Loucy (cell line): ENCODE measurements at regions not wholly inside any gene's neighbourhood (a gene's known extent, or its start where the extent isn't known, plus 50 kb on each side); places are given as distances from the start of the nearest gene placed in this dataset.

Source experiments
- EZH2phosphoT487 ChIP-seq: fragments of 200-600 bp; IDR thresholded peaks from 2 replicates; pipeline ENCODE4 v1.6.1; 2018; ENCODE audit warnings: antibody characterized with exemption, mild to moderate bottlenecking, moderate library complexity, borderline replicate concordance
- TF ChIP-seq, protein P1 (sequence below): fragments of 200-600 bp; sonication (generic); conservative IDR thresholded peaks from 2 replicates; pipeline ENCODE4 v1.5.1; 2014; ENCODE audit warnings: mild to moderate bottlenecking, antibody characterized with exemption, low read length

DNA sequence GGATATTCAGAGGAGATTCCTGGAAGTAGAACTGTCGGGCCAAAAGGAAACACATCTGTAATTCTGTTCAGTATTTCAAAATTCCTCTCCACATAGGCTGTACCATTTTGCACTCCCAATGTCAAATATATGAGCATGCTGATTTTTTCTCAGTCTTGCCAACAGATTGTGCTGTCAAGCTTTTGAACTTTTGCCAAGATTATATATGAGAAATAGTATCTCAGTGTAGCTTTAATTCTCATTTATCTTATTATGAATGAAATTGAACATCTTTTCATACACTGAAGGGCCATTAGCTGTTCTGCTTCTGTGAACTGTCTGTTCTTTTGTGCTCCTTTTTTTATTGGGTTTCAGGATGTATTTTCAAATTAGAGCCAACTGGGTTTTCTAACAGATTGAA lies 907.1 kb downstream of the MAT2B start:
- TF ChIP-seq, protein P1, sequence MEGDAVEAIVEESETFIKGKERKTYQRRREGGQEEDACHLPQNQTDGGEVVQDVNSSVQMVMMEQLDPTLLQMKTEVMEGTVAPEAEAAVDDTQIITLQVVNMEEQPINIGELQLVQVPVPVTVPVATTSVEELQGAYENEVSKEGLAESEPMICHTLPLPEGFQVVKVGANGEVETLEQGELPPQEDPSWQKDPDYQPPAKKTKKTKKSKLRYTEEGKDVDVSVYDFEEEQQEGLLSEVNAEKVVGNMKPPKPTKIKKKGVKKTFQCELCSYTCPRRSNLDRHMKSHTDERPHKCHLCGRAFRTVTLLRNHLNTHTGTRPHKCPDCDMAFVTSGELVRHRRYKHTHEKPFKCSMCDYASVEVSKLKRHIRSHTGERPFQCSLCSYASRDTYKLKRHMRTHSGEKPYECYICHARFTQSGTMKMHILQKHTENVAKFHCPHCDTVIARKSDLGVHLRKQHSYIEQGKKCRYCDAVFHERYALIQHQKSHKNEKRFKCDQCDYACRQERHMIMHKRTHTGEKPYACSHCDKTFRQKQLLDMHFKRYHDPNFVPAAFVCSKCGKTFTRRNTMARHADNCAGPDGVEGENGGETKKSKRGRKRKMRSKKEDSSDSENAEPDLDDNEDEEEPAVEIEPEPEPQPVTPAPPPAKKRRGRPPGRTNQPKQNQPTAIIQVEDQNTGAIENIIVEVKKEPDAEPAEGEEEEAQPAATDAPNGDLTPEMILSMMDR = no peak
- TF ChIP-seq EZH2phosphoT487 = no peak
